HG03342 (cell line): ENCODE measurements at regions not wholly inside any gene's neighbourhood (a gene's known extent, or its start where the extent isn't known, plus 50 kb on each side); places are given as distances from the start of the nearest gene placed in this dataset.
"Not testable (repeated sequence)": the region's sequence is repeated elsewhere in the genome, so short reads cannot be mapped to it uniquely, and the experiment has no call there.

Experiments used
- ATAC-seq: cut with Tn5 transposase; IDR thresholded peaks from one replicate; pipeline ENCODE4 v1.9.1; 2021; ENCODE audit warnings: mild to moderate bottlenecking, moderate library complexity; ENCODE audit not compliant: unreplicated experiment

- ATAC-seq: no peak
Measured at GRCh38 chr22:33971561-33971961, 51.3 kb upstream of the LARGE1 start.

- no peak for ATAC-seq
Measured at GRCh38 chr22:33975841-33976240, 55.6 kb upstream of the LARGE1 start.

- no peak for ATAC-seq
Measured at GRCh38 chr22:33983558-33983957, 63.3 kb upstream of the LARGE1 start.

GRCh38 chr22:33984211-33984610 lies 63.9 kb upstream of the LARGE1 start:
- ATAC-seq: no peak

- ATAC-seq: no peak
Measured at GRCh38 chr22:33984656-33985285, 64.5 kb upstream of the LARGE1 start.

- ATAC-seq: no peak
Measured at GRCh38 chr22:33985506-33985905, 65.2 kb upstream of the LARGE1 start.

- ATAC-seq: no peak
Measured at GRCh38 chr22:33986167-33986771, 66.0 kb upstream of the LARGE1 start.

GRCh38 chr22:33986954-33987353 lies 66.7 kb upstream of the LARGE1 start:
- ATAC-seq: no peak

- not testable (repeated sequence) for ATAC-seq
Measured at GRCh38 chr22:33989263-33989662, 69.0 kb upstream of the LARGE1 start.

GRCh38 chr22:33991620-33992019 lies 71.3 kb upstream of the LARGE1 start:
- no peak for ATAC-seq

- no peak for ATAC-seq
Measured at GRCh38 chr22:33996824-33997223, 76.5 kb upstream of the LARGE1 start.

- no peak for ATAC-seq
Measured at GRCh38 chr22:34000879-34001526, 80.7 kb upstream of the LARGE1 start.

- ATAC-seq: no peak
Measured at GRCh38 chr22:34001701-34002466, 81.6 kb upstream of the LARGE1 start.

- ATAC-seq: no peak
Measured at GRCh38 chr22:34004058-34004457, 83.8 kb upstream of the LARGE1 start.

- ATAC-seq: no peak
Measured at GRCh38 chr22:34010259-34010658, 90.0 kb upstream of the LARGE1 start.

GRCh38 chr22:34015642-34016041 lies 95.4 kb upstream of the LARGE1 start:
- ATAC-seq: no peak

- no peak for ATAC-seq
Measured at GRCh38 chr22:34017205-34017604, 96.9 kb upstream of the LARGE1 start.

- no peak for ATAC-seq
Measured at GRCh38 chr22:34019190-34019845, 99.0 kb upstream of the LARGE1 start.

- ATAC-seq: no peak
Measured at GRCh38 chr22:34035209-34035608, 114.9 kb upstream of the LARGE1 start.

GRCh38 chr22:34036931-34037330 lies 116.7 kb upstream of the LARGE1 start:
- no peak for ATAC-seq
